ENCODE measurements at regions not wholly inside any gene's neighbourhood (a gene's known extent, or its start where the extent isn't known, plus 50 kb on each side); places are given as distances from the start of the nearest gene placed in this dataset.

GRCh38 chr6:91020744-91021143 lies 433.9 kb upstream of the MAP3K7 start:
- WGBS (ENCODE audit: insufficient coverage) = 80% methylated on average over 1 of the region's 1 CpG

GRCh38 chr6:91018586-91018985 lies 431.7 kb upstream of the MAP3K7 start:
- Histone ChIP-seq H3K9me3 (ENCODE audit: control extremely low read depth in 1 of 5, control insufficient read depth in 4 of 5, insufficient read depth in 2 of 5, low read depth in 1 of 5, low read length in 4 of 5) (no peaks in the 10 kb centered on the region), H3K4me3 (ENCODE audit: control insufficient read depth in 1 of 7, extremely low read depth in 1 of 7, insufficient read depth in 4 of 7, low read depth in 2 of 7, low read length in 6 of 7) (no peak overlapping the region), H3K4me1 (ENCODE audit: control extremely low read depth in 1 of 4, control insufficient read depth in 4 of 4, insufficient read depth in 4 of 4, low read length in 3 of 4) (no peaks in the 10 kb centered on the region), H3K27me3 (replicated peaks in 2 of 5; ENCODE audit: control insufficient read depth in 4 of 5, insufficient read depth in 5 of 5, low read length in 4 of 5) (no peaks in the 10 kb centered on the region), H3K27ac (ENCODE audit: insufficient read depth in 1 of 2, low read depth in 1 of 2, low read length in 2 of 2, poor library complexity in 1 of 2, severe bottlenecking in 2 of 2) (no peak overlapping the region), H3K36me3 (ENCODE audit: control insufficient read depth in 4 of 4, insufficient read depth in 4 of 4, low read length in 3 of 4) (no peaks in the 10 kb centered on the region)
- CTCF ChIA-PET = no interaction called here
- 100% methylated on average over 1 of the region's 3 CpGs for WGBS (ENCODE audit: insufficient coverage)
- no peak for DNase-seq
- POLR2A ChIA-PET = no interaction called here

More at GRCh38 chr6:91020744-91021143, 433.9 kb upstream of the MAP3K7 start:
- H3K36me3 ChIP-seq (ENCODE audit: control insufficient read depth in 4 of 4, insufficient read depth in 4 of 4, low read length in 3 of 4) = no peaks in the 10 kb centered on the region
- POLR2A ChIA-PET = no interaction called here
- no peak overlapping the region for H3K27ac ChIP-seq (ENCODE audit: insufficient read depth in 1 of 2, low read depth in 1 of 2, low read length in 2 of 2, poor library complexity in 1 of 2, severe bottlenecking in 2 of 2)
- CTCF ChIA-PET = no interaction called here
- H3K4me1 ChIP-seq (ENCODE audit: control extremely low read depth in 1 of 4, control insufficient read depth in 4 of 4, insufficient read depth in 4 of 4, low read length in 3 of 4) = no peaks in the 10 kb centered on the region
- H3K4me3 ChIP-seq (ENCODE audit: control insufficient read depth in 1 of 7, extremely low read depth in 1 of 7, insufficient read depth in 4 of 7, low read depth in 2 of 7, low read length in 6 of 7) = no peak overlapping the region
- DNase-seq = no peak
- H3K9me3 ChIP-seq (ENCODE audit: control extremely low read depth in 1 of 5, control insufficient read depth in 4 of 5, insufficient read depth in 2 of 5, low read depth in 1 of 5, low read length in 4 of 5) = no peaks in the 10 kb centered on the region
- no peaks in the 10 kb centered on the region for H3K27me3 ChIP-seq (replicated peaks in 2 of 5; ENCODE audit: control insufficient read depth in 4 of 5, insufficient read depth in 5 of 5, low read length in 4 of 5)

DNA sequence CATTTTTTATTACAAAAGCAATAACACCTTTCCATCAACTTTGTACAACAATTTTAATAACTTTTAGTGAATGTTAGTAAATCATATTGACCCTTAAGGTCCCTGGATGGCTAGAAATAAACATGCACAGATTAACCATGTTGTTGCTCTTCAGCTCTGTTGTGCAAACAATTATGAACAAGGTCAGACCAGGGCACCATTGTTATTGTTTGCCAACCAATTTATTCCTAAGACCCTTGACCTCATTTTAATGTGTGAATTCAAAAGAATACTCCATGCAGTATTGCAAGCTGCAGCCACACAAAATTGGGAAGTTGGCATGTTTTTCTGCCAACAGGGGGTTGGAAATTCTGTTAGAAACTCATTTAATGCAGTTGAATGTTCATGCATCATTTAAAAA lies 426.6 kb upstream of the MAP3K7 start:
- POLR2A ChIA-PET = no interaction called here
- Histone ChIP-seq H3K4me1 (ENCODE audit: control extremely low read depth in 1 of 4, control insufficient read depth in 4 of 4, insufficient read depth in 4 of 4, low read length in 3 of 4) (no peaks in the 10 kb centered on the region), H3K4me3 (ENCODE audit: control insufficient read depth in 1 of 7, extremely low read depth in 1 of 7, insufficient read depth in 4 of 7, low read depth in 2 of 7, low read length in 6 of 7) (no peak overlapping the region), H3K27ac (ENCODE audit: insufficient read depth in 1 of 2, low read depth in 1 of 2, low read length in 2 of 2, poor library complexity in 1 of 2, severe bottlenecking in 2 of 2) (no peak overlapping the region), H3K9me3 (ENCODE audit: control extremely low read depth in 1 of 5, control insufficient read depth in 4 of 5, insufficient read depth in 2 of 5, low read depth in 1 of 5, low read length in 4 of 5) (no peaks in the 10 kb centered on the region), H3K36me3 (ENCODE audit: control insufficient read depth in 4 of 4, insufficient read depth in 4 of 4, low read length in 3 of 4) (no peaks in the 10 kb centered on the region), H3K27me3 (replicated peaks in 2 of 5; ENCODE audit: control insufficient read depth in 4 of 5, insufficient read depth in 5 of 5, low read length in 4 of 5) (no peaks in the 10 kb centered on the region)
- CTCF ChIA-PET = no interaction called here
- no peak for DNase-seq

GRCh38 chr6:90997076-90997475 lies 410.2 kb upstream of the MAP3K7 start:
- H3K36me3 ChIP-seq (ENCODE audit: control insufficient read depth in 4 of 4, insufficient read depth in 4 of 4, low read length in 3 of 4) = no peaks in the 10 kb centered on the region
- H3K9me3 ChIP-seq (ENCODE audit: control extremely low read depth in 1 of 5, control insufficient read depth in 4 of 5, insufficient read depth in 2 of 5, low read depth in 1 of 5, low read length in 4 of 5) = no peaks in the 10 kb centered on the region
- H3K27me3 ChIP-seq (replicated peaks in 2 of 5; ENCODE audit: control insufficient read depth in 4 of 5, insufficient read depth in 5 of 5, low read length in 4 of 5) = no peaks in the 10 kb centered on the region
- no peak for DNase-seq
- ChIA-PET CTCF (no interaction called here), POLR2A (no interaction called here)
- no peaks in the 10 kb centered on the region for H3K4me1 ChIP-seq (ENCODE audit: control extremely low read depth in 1 of 4, control insufficient read depth in 4 of 4, insufficient read depth in 4 of 4, low read length in 3 of 4)
- WGBS (ENCODE audit: insufficient coverage) = no CpG with 5 or more reads among the region's 4 CpGs
- H3K27ac ChIP-seq (ENCODE audit: insufficient read depth in 1 of 2, low read depth in 1 of 2, low read length in 2 of 2, poor library complexity in 1 of 2, severe bottlenecking in 2 of 2) = no peak overlapping the region
- H3K4me3 ChIP-seq (ENCODE audit: control insufficient read depth in 1 of 7, extremely low read depth in 1 of 7, insufficient read depth in 4 of 7, low read depth in 2 of 7, low read length in 6 of 7) = no peak overlapping the region

GRCh38 chr6:90993770-90994169 lies 406.9 kb upstream of the MAP3K7 start:
- DNase-seq = no peak
- Histone ChIP-seq H3K4me3 (ENCODE audit: control insufficient read depth in 1 of 7, extremely low read depth in 1 of 7, insufficient read depth in 4 of 7, low read depth in 2 of 7, low read length in 6 of 7) (no peak overlapping the region), H3K27me3 (replicated peaks in 2 of 5; ENCODE audit: control insufficient read depth in 4 of 5, insufficient read depth in 5 of 5, low read length in 4 of 5) (no peaks in the 10 kb centered on the region), H3K27ac (ENCODE audit: insufficient read depth in 1 of 2, low read depth in 1 of 2, low read length in 2 of 2, poor library complexity in 1 of 2, severe bottlenecking in 2 of 2) (no peak overlapping the region), H3K4me1 (ENCODE audit: control extremely low read depth in 1 of 4, control insufficient read depth in 4 of 4, insufficient read depth in 4 of 4, low read length in 3 of 4) (no peaks in the 10 kb centered on the region), H3K36me3 (ENCODE audit: control insufficient read depth in 4 of 4, insufficient read depth in 4 of 4, low read length in 3 of 4) (no peaks in the 10 kb centered on the region), H3K9me3 (ENCODE audit: control extremely low read depth in 1 of 5, control insufficient read depth in 4 of 5, insufficient read depth in 2 of 5, low read depth in 1 of 5, low read length in 4 of 5) (no peaks in the 10 kb centered on the region)
- POLR2A ChIA-PET = no interaction called here
- WGBS (ENCODE audit: insufficient coverage) = 67% methylated on average over 1 of the region's 3 CpGs
- CTCF ChIA-PET = no interaction called here

DNA sequence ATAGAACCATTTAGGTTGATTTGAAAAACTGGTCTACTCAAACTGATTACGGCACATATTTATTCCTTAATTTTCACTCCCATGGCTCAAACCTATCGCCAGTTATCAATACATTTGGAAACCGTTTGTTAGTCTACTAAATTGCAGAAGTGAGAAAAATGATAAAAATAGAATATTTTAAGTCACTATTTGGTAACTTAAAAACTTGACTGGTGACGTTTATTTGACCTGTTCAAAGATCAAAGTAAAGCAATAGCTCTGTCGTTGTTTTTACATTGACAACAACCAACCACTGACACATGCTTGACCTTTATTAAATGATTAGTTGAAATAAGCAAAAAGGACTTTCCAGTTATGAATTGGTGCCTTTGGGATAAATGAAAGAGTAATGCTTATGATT lies 402.9 kb upstream of the MAP3K7 start:
- Histone ChIP-seq H3K27me3 (replicated peaks in 2 of 5; ENCODE audit: control insufficient read depth in 4 of 5, insufficient read depth in 5 of 5, low read length in 4 of 5) (no peaks in the 10 kb centered on the region), H3K4me1 (ENCODE audit: control extremely low read depth in 1 of 4, control insufficient read depth in 4 of 4, insufficient read depth in 4 of 4, low read length in 3 of 4) (no peaks in the 10 kb centered on the region), H3K36me3 (ENCODE audit: control insufficient read depth in 4 of 4, insufficient read depth in 4 of 4, low read length in 3 of 4) (no peaks in the 10 kb centered on the region), H3K9me3 (ENCODE audit: control extremely low read depth in 1 of 5, control insufficient read depth in 4 of 5, insufficient read depth in 2 of 5, low read depth in 1 of 5, low read length in 4 of 5) (no peaks in the 10 kb centered on the region), H3K4me3 (ENCODE audit: control insufficient read depth in 1 of 7, extremely low read depth in 1 of 7, insufficient read depth in 4 of 7, low read depth in 2 of 7, low read length in 6 of 7) (no peak overlapping the region), H3K27ac (ENCODE audit: insufficient read depth in 1 of 2, low read depth in 1 of 2, low read length in 2 of 2, poor library complexity in 1 of 2, severe bottlenecking in 2 of 2) (no peak overlapping the region)
- no peak for DNase-seq
- ChIA-PET CTCF (no interaction called here), POLR2A (no interaction called here)
- no CpG with 5 or more reads among the region's 5 CpGs for WGBS (ENCODE audit: insufficient coverage)

DNA sequence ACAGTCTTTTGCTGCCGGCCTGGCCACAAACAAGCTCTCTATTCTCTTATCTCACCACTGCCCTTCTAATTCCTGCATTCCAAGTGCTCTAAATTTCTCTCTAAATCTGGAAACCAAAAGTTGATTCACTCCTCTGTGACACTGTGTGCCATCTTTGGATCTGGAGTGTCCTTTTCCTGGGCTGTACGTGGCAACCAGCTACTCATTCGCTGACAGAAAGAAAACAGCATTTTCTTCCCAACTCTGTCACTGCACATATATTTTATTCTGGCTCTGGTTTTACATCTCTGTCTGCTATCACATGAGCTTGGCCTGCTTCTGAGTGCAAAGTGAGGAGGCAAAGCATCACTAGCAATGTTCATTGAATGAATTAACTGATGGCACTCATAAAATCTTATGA lies 397.2 kb upstream of the MAP3K7 start:
- Histone ChIP-seq H3K36me3 (ENCODE audit: control insufficient read depth in 4 of 4, insufficient read depth in 4 of 4, low read length in 3 of 4) (no peaks in the 10 kb centered on the region), H3K27me3 (replicated peaks in 2 of 5; ENCODE audit: control insufficient read depth in 4 of 5, insufficient read depth in 5 of 5, low read length in 4 of 5) (no peaks in the 10 kb centered on the region), H3K4me3 (ENCODE audit: control insufficient read depth in 1 of 7, extremely low read depth in 1 of 7, insufficient read depth in 4 of 7, low read depth in 2 of 7, low read length in 6 of 7) (no peak overlapping the region), H3K27ac (ENCODE audit: insufficient read depth in 1 of 2, low read depth in 1 of 2, low read length in 2 of 2, poor library complexity in 1 of 2, severe bottlenecking in 2 of 2) (no peak overlapping the region), H3K9me3 (ENCODE audit: control extremely low read depth in 1 of 5, control insufficient read depth in 4 of 5, insufficient read depth in 2 of 5, low read depth in 1 of 5, low read length in 4 of 5) (no peaks in the 10 kb centered on the region), H3K4me1 (ENCODE audit: control extremely low read depth in 1 of 4, control insufficient read depth in 4 of 4, insufficient read depth in 4 of 4, low read length in 3 of 4) (no peaks in the 10 kb centered on the region)
- ChIA-PET POLR2A (no interaction called here), CTCF (no interaction called here)
- DNase-seq = no peak
- WGBS (ENCODE audit: insufficient coverage) = 80% methylated on average over 2 of the region's 3 CpGs

GRCh38 chr6:90983462-90983861 lies 396.6 kb upstream of the MAP3K7 start:
- Histone ChIP-seq H3K9me3 (ENCODE audit: control extremely low read depth in 1 of 5, control insufficient read depth in 4 of 5, insufficient read depth in 2 of 5, low read depth in 1 of 5, low read length in 4 of 5) (no peaks in the 10 kb centered on the region), H3K4me3 (ENCODE audit: control insufficient read depth in 1 of 7, extremely low read depth in 1 of 7, insufficient read depth in 4 of 7, low read depth in 2 of 7, low read length in 6 of 7) (no peak overlapping the region), H3K36me3 (ENCODE audit: control insufficient read depth in 4 of 4, insufficient read depth in 4 of 4, low read length in 3 of 4) (no peaks in the 10 kb centered on the region), H3K27ac (ENCODE audit: insufficient read depth in 1 of 2, low read depth in 1 of 2, low read length in 2 of 2, poor library complexity in 1 of 2, severe bottlenecking in 2 of 2) (no peak overlapping the region), H3K27me3 (replicated peaks in 2 of 5; ENCODE audit: control insufficient read depth in 4 of 5, insufficient read depth in 5 of 5, low read length in 4 of 5) (no peaks in the 10 kb centered on the region), H3K4me1 (ENCODE audit: control extremely low read depth in 1 of 4, control insufficient read depth in 4 of 4, insufficient read depth in 4 of 4, low read length in 3 of 4) (no peaks in the 10 kb centered on the region)
- POLR2A ChIA-PET = no interaction called here
- CTCF ChIA-PET = no interaction called here
- DNase-seq = no peak
- WGBS (ENCODE audit: insufficient coverage) = 98% methylated on average over 4 of the region's 4 CpGs

All from common myeloid progenitor, CD34-positive (primary cell).